GM21360 (cell line): ENCODE measurements at regions not wholly inside any gene's neighbourhood (a gene's known extent, or its start where the extent isn't known, plus 50 kb on each side); places are given as distances from the start of the nearest gene placed in this dataset.

Experiments used
- ATAC-seq: cut with Tn5 transposase; IDR thresholded peaks from one replicate; pipeline ENCODE4 v1.9.1; 2021; ENCODE audit warnings: mild to moderate bottlenecking, moderate library complexity; ENCODE audit not compliant: unreplicated experiment

DNA sequence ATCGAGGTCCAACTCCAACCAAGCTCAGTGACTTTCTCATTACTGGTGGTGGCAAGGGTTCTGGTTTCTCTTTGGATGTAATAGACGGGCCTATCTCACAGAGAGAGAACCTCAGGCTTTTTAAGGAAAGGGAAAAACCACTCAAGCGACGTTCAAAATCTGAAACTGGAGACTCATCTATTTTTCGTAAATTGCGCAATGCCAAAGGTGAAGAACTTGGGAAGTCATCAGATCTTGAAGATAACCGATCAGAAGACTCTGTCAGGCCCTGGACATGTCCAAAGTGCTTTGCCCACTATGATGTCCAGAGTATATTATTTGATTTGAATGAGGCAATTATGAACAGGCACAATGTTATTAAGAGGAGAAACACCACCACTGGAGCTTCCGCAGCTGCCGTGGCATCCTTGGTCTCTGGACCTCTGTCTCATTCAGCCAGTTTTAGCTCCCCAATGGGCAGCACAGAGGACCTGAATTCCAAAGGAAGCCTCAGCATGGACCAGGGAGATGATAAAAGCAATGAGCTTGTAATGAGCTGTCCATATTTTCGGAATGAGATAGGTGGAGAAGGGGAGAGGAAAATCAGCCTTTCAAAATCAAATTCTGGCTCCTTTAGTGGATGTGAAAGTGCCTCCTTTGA, 343.5 kb upstream of the RGS6 start:
- no peak for ATAC-seq

DNA sequence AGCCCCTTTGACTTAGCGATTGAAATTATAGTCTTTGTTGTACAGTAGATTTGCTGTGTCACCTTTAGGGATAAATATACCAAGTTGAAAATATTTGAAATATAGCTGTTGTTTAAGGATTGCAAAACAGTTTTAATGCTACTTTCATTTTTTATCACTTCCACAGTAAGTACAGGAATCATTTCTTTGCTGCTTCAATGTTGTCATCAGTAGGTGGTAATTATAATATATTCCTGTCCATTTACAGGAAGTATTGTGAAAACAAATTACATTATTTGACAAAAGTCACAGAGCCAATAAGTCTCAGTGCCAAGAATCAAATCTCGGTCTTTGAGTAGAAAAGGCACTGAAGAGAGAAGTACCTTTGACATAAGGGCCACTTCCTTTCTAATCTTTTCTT, 342.6 kb upstream of the RGS6 start:
- ATAC-seq, result no peak

DNA sequence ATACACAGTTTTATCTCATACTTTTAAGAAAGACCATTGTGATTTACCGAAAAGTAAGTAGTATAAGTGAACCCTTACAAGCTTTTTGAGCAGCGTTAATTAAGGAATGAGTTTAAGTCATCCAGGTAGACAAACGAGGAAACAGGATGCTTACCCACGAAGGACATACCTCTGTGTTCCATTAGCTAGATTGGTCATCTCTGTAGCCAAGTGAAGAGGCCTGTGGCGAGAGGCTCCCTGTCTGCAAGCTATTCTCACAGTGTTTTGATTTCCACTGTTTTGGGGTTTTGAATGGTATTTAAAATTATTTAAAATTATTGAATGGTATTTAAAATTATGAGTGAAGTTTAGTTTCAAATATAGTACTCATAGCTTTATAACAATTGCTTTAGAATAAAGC, 342.1 kb upstream of the RGS6 start:
- no peak for ATAC-seq

DNA sequence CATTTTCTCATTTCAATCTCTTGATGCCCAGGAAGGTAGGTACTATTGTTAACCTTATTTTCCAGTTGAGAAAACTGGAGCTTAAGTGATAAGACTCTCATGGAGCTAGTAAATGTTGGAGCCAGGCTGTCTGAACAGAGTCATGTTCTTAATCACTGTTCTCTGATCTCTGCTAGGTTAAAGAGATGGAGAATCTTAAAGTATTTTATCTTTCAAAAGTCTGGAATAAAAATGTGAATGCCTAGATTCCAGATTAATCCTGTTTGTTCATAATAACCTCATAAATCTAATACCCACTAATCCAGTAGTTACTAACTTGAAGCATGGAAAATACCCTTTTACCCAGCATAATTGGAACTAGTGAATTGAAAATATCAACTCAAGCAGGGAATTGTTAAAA, 341.0 kb upstream of the RGS6 start:
- no peak for ATAC-seq

DNA sequence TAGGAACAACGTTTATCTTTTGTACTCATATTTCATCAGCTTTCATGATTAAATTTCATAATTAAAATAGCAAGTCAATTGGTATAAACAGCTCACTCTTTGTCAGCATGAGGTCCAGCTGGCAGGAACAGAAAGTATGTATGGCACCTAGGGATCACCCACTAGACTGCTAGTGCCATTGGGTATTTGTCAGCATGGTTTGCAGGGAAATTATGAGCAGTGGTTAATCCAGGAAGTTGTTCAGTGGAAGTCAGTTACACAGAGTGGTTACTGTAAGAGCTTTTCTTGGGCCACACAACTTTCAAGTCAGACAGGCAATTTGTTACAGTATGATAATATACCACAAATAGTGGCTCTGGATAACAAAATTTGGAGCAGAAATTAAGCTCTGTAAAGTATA, 340.3 kb upstream of the RGS6 start:
- ATAC-seq, result no peak

DNA sequence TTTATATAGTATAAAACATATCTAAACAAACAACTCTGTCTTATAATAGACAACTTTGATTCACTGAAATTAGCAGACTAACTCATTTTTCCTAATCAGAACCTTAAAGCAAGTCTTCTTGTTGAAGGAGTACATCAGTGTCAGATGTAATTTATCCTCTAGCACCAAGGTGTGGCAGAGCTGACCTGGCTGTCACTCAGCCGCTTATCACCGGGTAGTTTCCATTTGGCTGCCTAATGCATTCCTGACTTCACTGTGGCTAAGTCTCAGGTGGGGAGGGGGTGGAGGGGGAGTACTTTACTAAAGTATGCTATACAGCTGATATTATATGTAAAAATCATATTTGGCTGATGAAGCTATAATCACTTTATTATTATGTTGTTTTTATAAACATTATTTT, 339.9 kb upstream of the RGS6 start:
- ATAC-seq, result no peak

DNA sequence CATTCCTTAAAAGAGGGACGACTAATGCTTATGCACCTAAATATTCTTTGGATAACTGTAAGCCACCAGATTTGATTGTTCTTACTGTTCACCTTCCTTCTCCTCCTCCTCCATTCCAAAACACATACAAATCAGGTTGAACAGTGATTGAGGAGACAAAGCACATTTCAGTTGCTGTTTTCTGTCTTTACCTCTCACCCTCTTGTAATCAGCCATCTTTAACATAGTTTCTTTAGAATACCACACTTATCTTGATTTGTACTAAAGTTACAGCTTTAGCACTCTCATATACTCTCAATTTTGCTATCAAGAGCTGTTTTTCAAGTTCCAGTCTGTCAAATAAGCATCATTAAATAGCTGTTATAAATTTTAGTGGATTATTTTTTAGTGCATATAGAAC, 338.3 kb upstream of the RGS6 start:
- ATAC-seq, result no peak

DNA sequence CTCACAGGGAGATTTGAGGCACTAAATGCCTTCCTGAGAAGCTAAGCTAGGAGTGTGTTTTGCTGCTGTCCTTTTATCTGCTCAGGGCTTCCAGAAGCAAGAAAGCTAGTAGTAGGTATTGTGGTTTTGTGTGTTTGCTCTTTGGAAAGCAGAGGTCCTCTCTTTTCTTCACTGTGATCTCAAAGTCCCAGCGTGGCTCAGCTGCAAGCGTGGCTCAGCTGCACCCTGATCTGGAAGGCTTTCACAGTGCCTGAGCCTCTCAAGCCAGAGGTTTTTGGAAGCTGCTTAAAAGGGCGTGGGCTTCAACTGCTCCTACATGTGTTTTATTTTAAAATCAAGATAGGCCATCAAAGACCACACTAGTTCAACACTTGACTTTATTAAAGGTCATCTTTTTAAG, 337.4 kb upstream of the RGS6 start:
- ATAC-seq, result no peak

DNA sequence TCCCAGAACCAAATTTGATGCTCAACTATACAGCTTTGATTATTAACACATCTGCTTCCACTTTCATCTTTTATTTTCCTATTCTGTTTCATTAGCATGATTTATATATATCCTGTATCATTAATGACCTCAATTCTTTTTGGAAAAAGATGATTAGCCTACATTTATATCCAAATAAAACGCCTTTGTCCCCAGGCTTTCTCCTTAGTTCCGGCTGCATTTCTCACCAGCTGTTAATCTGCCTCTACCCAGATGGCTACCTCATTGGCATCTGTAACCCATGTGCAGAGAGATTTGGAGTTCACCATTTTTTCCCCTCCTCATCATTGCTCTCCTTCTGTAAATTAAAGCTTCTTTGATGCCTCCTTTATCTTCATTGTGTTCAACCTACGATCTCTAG, 336.8 kb upstream of the RGS6 start:
- ATAC-seq, result no peak

DNA sequence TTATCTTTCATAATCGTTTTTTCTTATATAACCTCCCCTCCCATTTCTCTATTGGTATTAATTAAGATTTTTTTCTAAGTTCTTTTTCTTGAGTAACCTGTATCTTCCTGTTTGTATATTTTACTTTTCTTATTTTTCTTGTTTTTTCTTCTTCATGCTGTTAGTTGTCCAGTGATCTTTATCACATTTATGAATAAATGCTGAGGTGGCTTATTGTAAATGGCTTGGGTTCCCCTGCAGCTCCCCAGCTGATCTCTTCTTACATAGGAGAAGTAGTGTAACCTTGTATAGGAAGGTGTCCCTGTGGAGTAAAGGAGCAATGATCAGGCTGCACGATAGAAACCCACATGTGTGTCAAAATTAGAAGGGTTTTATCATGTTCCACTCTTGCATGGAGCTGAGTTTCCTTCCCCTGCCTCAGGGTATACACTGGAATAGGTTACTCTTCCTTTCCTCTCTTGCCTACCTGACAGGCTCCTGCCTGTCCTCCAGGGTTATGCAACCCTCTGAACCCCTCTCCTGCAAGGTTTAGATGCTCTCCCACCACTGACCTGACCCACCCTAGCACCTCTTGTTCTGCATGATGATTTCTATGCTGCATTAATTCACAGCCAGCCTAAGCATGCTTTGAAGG, 334.8 kb upstream of the RGS6 start:
- ATAC-seq, result no peak

DNA sequence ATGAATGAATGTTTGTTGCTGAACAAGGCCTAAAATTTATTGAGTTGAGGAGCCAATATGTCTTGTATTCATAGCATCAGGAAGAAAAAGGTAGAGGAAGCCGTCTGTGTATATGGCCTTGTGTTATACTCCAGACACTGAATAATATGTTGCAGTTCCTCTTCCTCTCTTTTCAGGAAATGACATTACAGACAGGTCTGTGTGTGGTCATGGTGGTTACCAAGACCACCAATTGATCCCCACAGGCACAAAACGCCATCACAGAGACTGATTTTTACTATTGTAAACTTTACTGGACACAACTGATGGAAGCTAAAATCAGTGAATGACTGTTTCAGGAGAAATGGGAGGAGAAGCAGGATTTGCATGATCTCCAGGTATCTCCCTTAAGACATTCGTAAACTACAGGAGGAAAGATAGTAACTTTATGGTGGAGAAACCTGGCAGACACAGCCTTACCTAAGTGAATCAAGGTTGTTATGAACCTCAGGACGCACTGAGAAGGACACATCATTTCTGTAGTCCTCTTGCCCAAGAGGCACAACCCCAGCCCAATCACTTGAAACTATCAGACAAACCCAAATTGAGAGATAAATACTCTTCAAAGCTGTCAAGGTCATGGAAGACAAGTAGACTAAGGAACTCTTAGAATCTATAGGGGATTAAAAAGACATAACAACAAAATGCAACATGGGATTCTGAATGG, 334.1 kb upstream of the RGS6 start:
- no peak for ATAC-seq

DNA sequence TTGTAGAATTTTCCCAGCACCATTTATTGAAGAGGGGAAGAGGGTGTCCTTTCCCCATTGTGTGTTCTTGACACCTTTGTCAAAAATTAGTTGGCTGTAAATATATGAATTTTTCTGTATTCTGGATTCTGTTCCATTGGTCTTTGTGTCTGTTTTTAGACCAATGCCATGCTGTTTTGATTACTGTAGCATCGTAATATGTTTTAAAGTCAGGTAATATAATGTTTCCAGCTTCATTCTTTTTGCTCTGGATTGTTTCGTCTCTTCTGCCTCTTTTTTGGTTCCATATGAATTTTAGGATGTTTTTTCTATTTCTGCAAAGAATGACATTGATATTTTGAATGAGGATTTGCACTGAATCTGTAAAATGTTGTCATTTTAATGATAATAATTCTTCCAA, 331.9 kb upstream of the RGS6 start:
- ATAC-seq, result no peak

DNA sequence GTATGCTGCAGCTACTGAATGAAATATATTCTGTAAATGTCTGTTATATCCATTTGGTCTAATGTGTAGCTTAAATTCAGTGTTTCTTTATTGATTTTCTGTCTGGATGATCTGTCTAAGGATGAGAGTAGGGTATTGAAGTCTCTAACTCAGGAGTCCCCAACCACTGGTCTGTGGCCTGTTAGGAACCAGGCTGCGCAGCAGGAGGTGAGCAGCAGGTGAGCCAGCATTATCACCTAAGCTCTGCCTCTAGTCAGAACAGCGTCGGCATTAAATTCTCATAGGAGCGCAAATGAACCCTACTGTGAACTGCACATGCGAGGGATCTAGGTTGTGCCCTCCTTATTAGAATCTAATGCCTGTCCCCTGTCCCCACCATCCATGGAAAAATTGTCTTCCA, 329.7 kb upstream of the RGS6 start:
- no peak for ATAC-seq

DNA sequence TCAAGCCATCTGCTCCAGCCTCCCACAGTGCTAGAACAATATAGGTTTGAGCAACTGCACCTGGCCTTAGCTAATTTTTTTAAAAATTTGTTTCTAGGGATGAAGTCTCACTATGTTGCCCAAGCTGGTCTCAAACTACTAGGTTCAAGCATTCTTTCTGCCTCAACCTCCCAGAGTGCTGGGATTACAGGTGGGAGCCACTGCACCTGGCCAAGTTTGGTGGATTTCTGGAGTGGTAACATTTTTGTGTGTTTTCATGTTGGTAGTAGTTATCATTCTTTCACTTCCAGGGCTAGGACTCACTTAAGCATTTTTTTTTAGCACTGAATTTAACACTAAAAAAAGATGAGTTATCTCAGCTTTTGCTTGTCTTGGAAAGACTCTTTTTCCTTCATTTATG, 328.0 kb upstream of the RGS6 start:
- ATAC-seq, result no peak

DNA sequence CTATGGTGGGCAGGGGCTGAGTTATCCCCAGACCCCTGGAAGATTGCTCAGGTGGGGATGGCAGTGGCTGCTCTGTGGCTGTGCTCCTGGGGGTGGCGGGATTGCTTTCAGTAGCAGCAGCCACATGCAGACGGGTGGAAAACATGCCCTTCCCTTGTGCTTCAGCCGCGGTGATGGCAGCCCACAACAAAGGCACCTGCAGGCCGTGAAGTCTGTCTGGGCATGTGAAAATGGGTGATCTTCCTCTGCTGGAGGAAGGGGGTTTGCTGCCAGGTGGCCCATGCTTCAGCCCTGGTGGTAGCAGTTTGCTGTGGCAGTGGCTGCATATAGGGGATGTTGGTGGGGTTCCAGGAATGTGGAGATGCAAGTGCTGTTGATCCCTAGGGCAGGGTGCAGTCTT, 326.2 kb upstream of the RGS6 start:
- ATAC-seq, result no peak

DNA sequence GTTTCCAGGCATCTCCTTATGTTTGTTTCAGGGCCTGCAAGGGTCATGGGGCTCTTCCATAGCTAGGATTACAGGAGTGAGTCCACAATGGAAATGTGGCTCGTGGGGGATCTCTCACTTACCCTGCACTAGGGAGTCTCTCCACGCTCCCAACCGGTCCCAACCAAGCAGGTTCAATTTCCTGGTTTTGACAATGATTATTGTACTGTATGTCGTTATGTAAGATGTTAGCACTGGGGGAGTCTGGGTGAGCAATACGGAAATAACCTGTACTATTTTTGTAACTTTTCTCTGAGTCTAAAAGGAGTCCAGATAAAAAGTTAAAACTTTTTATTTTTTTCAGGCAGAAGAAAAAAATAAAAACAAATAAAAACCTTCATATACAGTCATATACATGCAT, 325.7 kb upstream of the RGS6 start:
- ATAC-seq, result no peak

DNA sequence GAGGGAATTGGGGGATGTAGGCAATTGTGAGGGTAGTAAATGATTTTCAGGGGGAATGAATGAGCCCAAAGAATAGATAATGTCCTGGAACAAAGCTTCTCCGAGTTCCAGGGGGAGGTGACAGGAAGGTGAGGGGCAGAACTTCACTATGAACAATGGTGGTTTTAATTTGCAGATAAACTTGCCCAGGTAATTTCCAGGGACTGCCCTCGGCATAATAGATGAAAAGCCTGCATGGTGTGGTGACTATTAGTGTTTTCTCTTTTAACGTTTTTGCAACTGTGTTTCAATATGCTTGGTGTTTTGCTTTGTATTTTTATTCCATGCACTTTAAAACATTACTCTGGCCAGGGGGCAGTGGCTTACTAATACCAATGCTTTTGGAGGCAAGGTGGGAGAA, 325.2 kb upstream of the RGS6 start:
- no peak for ATAC-seq

DNA sequence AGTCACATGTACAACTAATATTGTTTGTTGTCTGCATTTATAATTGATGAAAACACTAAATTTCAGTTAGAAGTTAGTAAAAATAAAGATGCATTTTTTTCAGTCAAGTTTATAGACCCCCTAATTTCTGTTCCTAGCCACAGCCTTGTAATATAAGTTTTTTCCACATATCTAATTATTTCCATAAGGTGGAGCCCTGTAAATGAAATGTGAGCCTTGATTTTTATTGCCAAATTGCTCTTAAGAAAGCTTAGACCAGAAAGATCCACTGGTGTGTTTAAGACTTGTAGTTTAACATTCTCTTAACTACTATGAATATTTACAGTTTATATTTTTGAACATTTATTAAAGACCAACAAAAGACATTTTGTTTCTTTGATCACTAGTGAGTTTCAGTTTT, 322.1 kb upstream of the RGS6 start:
- ATAC-seq, result no peak

DNA sequence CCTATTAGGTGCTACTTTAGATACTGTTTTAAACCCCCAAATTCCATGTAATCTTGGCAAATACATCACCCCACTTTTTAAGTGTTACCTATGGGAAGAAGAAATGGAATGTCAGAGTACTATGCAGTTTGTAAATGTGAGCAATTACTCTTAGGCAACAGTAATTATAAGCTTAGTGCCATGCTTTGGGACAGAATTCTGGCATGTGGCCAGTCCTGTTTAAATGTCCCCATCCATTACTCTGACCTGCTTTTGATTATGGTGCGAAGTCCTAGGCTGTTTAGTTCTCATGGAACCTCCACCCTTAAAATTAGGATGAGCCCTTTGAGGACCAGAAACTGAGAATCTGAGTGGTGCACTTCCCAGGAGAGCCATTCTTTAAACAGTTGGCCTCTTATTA, 321.4 kb upstream of the RGS6 start:
- no peak for ATAC-seq

DNA sequence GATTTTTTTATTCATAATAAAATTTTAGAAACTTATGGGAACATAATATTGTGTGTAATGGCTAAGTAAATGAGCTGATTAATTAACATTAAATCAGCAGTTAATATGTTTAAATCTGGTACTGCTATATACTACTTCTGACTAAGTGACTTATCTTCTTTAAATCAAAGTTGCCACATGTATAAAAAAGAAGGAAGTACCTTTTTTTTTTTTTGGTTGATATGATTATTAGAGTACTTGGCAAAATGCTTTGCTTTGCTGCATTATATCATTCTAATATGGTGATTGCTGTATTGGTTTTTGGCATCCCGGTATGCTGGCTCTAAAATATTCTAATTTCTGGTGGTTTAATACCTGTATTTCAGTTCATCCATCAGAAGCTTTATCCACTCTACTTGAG, 319.1 kb upstream of the RGS6 start:
- ATAC-seq, result no peak

DNA sequence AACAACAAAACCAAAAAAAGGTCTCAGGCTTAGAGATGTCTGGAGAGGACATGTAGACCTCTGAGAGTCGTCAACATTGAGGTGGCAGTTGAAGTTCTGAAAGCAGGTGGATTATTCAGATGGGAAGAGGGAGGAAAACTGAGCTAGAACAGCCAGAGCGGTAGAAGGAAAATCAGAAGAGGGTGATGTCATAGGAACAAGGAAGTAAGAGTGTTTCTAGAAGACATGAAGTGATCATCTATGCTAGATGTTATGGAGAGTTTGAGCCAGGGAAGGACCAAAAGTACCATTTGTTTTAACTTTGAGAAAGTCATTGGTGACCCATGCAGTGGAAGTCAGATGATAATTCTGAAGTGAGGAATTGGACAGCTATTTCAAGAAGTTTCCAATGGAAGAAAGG, 316.2 kb upstream of the RGS6 start:
- ATAC-seq, result no peak

DNA sequence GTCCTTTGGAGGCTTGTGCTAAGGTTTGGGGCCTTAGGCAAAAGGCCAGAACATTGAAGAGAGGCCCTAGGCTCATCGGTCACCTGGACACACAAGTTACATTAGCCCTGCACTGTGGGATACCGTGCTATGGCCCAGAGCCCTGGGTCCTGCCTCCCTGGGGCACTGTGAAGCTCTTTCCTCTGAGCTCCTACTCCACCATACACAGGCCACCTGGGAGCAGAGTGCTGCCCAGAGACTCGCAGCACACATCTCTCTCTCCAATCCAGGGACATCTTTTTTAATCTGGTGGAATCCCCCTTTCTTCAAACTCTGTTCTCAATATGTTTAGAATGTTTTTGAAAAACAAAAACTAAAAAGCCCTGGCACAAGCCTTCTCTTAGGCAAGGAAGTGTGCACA, 314.2 kb upstream of the RGS6 start:
- no peak for ATAC-seq

DNA sequence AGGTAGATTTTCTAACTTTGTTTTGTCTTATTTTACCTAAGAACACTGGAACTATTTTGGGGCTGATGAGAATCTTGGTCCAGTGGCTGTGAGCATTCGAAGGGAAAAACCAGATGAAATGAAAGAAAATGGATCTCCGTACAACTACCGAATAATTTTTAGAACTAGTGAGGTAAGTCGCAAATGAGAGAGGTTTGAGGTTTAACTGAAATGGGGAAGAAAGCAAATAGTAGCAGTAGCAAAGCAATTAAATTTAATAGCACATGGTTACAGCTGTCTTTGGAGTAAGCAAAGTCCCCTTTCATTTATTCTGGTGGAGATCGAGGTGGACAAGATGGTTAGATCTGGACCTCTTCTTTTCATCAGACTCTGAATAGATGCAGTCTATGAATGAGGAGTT, 313.5 kb upstream of the RGS6 start:
- no peak for ATAC-seq
